ENCODE measurements at regions not wholly inside any gene's neighbourhood (a gene's known extent, or its start where the extent isn't known, plus 50 kb on each side); places are given as distances from the start of the nearest gene placed in this dataset.

- no peak for DNase-seq
- H3K79me2 ChIP-seq (ENCODE audit: insufficient read depth): no peaks in the 10 kb centered on the region
- no peaks in the 10 kb centered on the region for H3K9me3 ChIP-seq (ENCODE audit: low read depth)
- no peak overlapping the region for H2AFZ ChIP-seq
- no peak overlapping the region for H3K4me3 ChIP-seq
- no peaks in the 10 kb centered on the region for H3K36me3 ChIP-seq (ENCODE audit: low read depth)
- TF ChIP-seq EZH2 (IDR thresholded peaks at IDR 0.05; ENCODE audit: insufficient read depth, poor library complexity, severe bottlenecking): no peak
- TF ChIP-seq EZH2phosphoT487 (IDR thresholded peaks at IDR 0.05; ENCODE audit: insufficient read depth, low read depth): no peak
- no peak overlapping the region for H3K27ac ChIP-seq
- no peak overlapping the region for H3K9ac ChIP-seq
- H3K4me2 ChIP-seq (ENCODE audit: unreplicated experiment): no peak overlapping the region
- no peaks in the 10 kb centered on the region for H3K9me2 ChIP-seq (ENCODE audit: insufficient read depth)
- no peaks in the 10 kb centered on the region for H3F3A ChIP-seq (ENCODE audit: insufficient read depth)
- H3K27me3 ChIP-seq (replicated peaks; ENCODE audit: insufficient read depth): no peaks in the 10 kb centered on the region
- H3K4me1 ChIP-seq (ENCODE audit: insufficient read depth): no peaks in the 10 kb centered on the region
- 69 to 85% methylated on average over 4 of the region's 4 CpGs for WGBS, 2 experiments (ENCODE audit: low coverage in 1 of 2, low lambda C conversion rate in 2 of 2, missing lambda C conversion rate in 2 of 2)
- H4K20me1 ChIP-seq (ENCODE audit: insufficient read depth): no peaks in the 10 kb centered on the region
- in situ Hi-C loops (cut with MboI): no loop called here
Observed at GRCh38 chr5:123269436-123269835, 153.8 kb downstream of the CEP120 start.

- Histone ChIP-seq H3K9me2 (ENCODE audit: insufficient read depth) (no peaks in the 10 kb centered on the region), H4K20me1 (ENCODE audit: insufficient read depth) (no peaks in the 10 kb centered on the region), H2AFZ (no peak overlapping the region), H3K9ac (no peak overlapping the region), H3F3A (ENCODE audit: insufficient read depth) (no peaks in the 10 kb centered on the region), H3K36me3 (ENCODE audit: low read depth) (no peaks in the 10 kb centered on the region), H3K27ac (no peak overlapping the region), H3K4me2 (ENCODE audit: unreplicated experiment) (no peak overlapping the region), H3K4me3 (no peak overlapping the region), H3K79me2 (ENCODE audit: insufficient read depth) (no peaks in the 10 kb centered on the region), H3K27me3 (replicated peaks; ENCODE audit: insufficient read depth) (0 out of 2 replicates have a peak, but pooled peaks cover 5% of the 10 kb centered on the region), H3K4me1 (ENCODE audit: insufficient read depth) (no peaks in the 10 kb centered on the region), H3K9me3 (ENCODE audit: low read depth) (no peaks in the 10 kb centered on the region)
- no peak for TF ChIP-seq EZH2 (IDR thresholded peaks at IDR 0.05; ENCODE audit: insufficient read depth, poor library complexity, severe bottlenecking)
- TF ChIP-seq EZH2phosphoT487 (IDR thresholded peaks at IDR 0.05; ENCODE audit: insufficient read depth, low read depth): no peak
- no peak for DNase-seq
- in situ Hi-C loops (cut with MboI): no loop called here
Observed at GRCh38 chr5:123266365-123266764, 156.8 kb downstream of the CEP120 start.

- Histone ChIP-seq H3K9me3 (ENCODE audit: low read depth) (no peaks in the 10 kb centered on the region), H3K79me2 (ENCODE audit: insufficient read depth) (no peaks in the 10 kb centered on the region), H3K27ac (no peak overlapping the region), H3K4me3 (no peak overlapping the region), H2AFZ (no peak overlapping the region), H3K4me1 (ENCODE audit: insufficient read depth) (no peaks in the 10 kb centered on the region), H4K20me1 (ENCODE audit: insufficient read depth) (no peaks in the 10 kb centered on the region), H3K27me3 (replicated peaks; ENCODE audit: insufficient read depth) (0 out of 2 replicates have a peak, but pooled peaks cover 5% of the 10 kb centered on the region), H3F3A (ENCODE audit: insufficient read depth) (no peaks in the 10 kb centered on the region), H3K9me2 (ENCODE audit: insufficient read depth) (no peaks in the 10 kb centered on the region), H3K9ac (no peak overlapping the region), H3K36me3 (ENCODE audit: low read depth) (no peaks in the 10 kb centered on the region), H3K4me2 (ENCODE audit: unreplicated experiment) (no peak overlapping the region)
- TF ChIP-seq EZH2 (IDR thresholded peaks at IDR 0.05; ENCODE audit: insufficient read depth, poor library complexity, severe bottlenecking): no peak
- 63 to 70% methylated on average over 2 of the region's 2 CpGs for WGBS, 2 experiments (ENCODE audit: low coverage in 1 of 2, low lambda C conversion rate in 2 of 2, missing lambda C conversion rate in 2 of 2)
- peak; percentile 59 for DNase-seq
- in situ Hi-C loops (cut with MboI): no loop called here
Observed at GRCh38 chr5:123265551-123265950, 157.7 kb downstream of the CEP120 start.

GRCh38 chr5:123264394-123264793 is 158.8 kb downstream of the CEP120 start:
- Histone ChIP-seq H3K9me3 (ENCODE audit: low read depth) (no peaks in the 10 kb centered on the region), H3K27ac (no peak overlapping the region), H3K9me2 (ENCODE audit: insufficient read depth) (no peaks in the 10 kb centered on the region), H4K20me1 (ENCODE audit: insufficient read depth) (no peaks in the 10 kb centered on the region), H2AFZ (no peak overlapping the region), H3K79me2 (ENCODE audit: insufficient read depth) (no peaks in the 10 kb centered on the region), H3F3A (ENCODE audit: insufficient read depth) (no peaks in the 10 kb centered on the region), H3K4me2 (ENCODE audit: unreplicated experiment) (no peak overlapping the region), H3K36me3 (ENCODE audit: low read depth) (no peaks in the 10 kb centered on the region), H3K9ac (no peak overlapping the region), H3K27me3 (replicated peaks; ENCODE audit: insufficient read depth) (0 out of 2 replicates have a peak, but pooled peaks cover 5% of the 10 kb centered on the region), H3K4me3 (no peak overlapping the region), H3K4me1 (ENCODE audit: insufficient read depth) (no peaks in the 10 kb centered on the region)
- in situ Hi-C loops (cut with MboI): no loop called here
- TF ChIP-seq EZH2phosphoT487 (IDR thresholded peaks at IDR 0.05; ENCODE audit: insufficient read depth, low read depth) (no peak), EZH2 (IDR thresholded peaks at IDR 0.05; ENCODE audit: insufficient read depth, poor library complexity, severe bottlenecking) (no peak)
- peak; percentile 45 for DNase-seq
- 5 to 7% methylated on average over 2 of the region's 2 CpGs for whole genome bisulfite sequencing, 2 experiments (ENCODE audit: low coverage in 1 of 2, low lambda C conversion rate in 2 of 2, missing lambda C conversion rate in 2 of 2)

GRCh38 chr5:123263859-123264258 is 159.3 kb downstream of the CEP120 start:
- WGBS, 2 experiments (ENCODE audit: low coverage in 1 of 2, low lambda C conversion rate in 2 of 2, missing lambda C conversion rate in 2 of 2): 74 to 83% methylated on average over 2 of the region's 2 CpGs
- Histone ChIP-seq H3K9me3 (ENCODE audit: low read depth) (no peaks in the 10 kb centered on the region), H3K4me2 (ENCODE audit: unreplicated experiment) (no peak overlapping the region), H2AFZ (no peak overlapping the region), H3K27ac (no peak overlapping the region), H3F3A (ENCODE audit: insufficient read depth) (no peaks in the 10 kb centered on the region), H3K79me2 (ENCODE audit: insufficient read depth) (no peaks in the 10 kb centered on the region), H3K9ac (no peak overlapping the region), H3K27me3 (replicated peaks; ENCODE audit: insufficient read depth) (0 out of 2 replicates have a peak, but pooled peaks cover 5% of the 10 kb centered on the region), H3K36me3 (ENCODE audit: low read depth) (no peaks in the 10 kb centered on the region), H3K4me1 (ENCODE audit: insufficient read depth) (no peaks in the 10 kb centered on the region), H3K9me2 (ENCODE audit: insufficient read depth) (no peaks in the 10 kb centered on the region), H3K4me3 (no peak overlapping the region), H4K20me1 (ENCODE audit: insufficient read depth) (no peaks in the 10 kb centered on the region)
- in situ Hi-C loops (cut with MboI): no loop called here
- DNase-seq: no peak
- TF ChIP-seq EZH2 (IDR thresholded peaks at IDR 0.05; ENCODE audit: insufficient read depth, poor library complexity, severe bottlenecking): no peak
- no peak for TF ChIP-seq EZH2phosphoT487 (IDR thresholded peaks at IDR 0.05; ENCODE audit: insufficient read depth, low read depth)
